ENCODE measurements at regions not wholly inside any gene's neighbourhood (a gene's known extent, or its start where the extent isn't known, plus 50 kb on each side); places are given as distances from the start of the nearest gene placed in this dataset.

DNA sequence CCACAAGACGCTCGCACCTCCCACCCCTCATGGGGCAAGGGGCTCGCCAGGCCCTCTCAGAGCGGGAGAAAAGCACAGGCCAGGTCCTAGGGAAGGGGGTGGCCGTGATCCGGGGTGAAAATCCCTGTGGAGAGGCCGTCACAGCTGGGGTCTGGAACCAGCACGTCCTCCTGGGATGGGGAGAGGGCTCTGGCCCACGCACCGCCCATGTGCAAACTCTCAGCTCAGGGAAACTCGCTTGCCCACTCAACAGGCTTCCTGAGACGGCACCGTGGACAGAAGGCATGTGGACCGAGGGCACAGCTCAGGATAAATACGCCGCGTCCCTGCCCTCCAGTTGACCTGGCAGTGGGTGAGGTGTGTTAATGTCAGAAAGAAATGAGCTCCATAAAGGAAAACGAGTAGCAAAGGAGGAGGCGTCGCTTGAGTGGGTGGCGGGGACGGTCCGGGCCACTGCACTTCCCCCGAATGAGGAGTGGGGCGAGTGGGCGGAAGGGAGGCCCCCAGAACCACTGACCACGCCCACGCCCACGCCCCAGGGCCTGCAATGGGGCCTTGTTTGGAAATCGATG is 57.6 kb upstream of the GALNT9 start:
- TF ChIP-seq, protein P1, sequence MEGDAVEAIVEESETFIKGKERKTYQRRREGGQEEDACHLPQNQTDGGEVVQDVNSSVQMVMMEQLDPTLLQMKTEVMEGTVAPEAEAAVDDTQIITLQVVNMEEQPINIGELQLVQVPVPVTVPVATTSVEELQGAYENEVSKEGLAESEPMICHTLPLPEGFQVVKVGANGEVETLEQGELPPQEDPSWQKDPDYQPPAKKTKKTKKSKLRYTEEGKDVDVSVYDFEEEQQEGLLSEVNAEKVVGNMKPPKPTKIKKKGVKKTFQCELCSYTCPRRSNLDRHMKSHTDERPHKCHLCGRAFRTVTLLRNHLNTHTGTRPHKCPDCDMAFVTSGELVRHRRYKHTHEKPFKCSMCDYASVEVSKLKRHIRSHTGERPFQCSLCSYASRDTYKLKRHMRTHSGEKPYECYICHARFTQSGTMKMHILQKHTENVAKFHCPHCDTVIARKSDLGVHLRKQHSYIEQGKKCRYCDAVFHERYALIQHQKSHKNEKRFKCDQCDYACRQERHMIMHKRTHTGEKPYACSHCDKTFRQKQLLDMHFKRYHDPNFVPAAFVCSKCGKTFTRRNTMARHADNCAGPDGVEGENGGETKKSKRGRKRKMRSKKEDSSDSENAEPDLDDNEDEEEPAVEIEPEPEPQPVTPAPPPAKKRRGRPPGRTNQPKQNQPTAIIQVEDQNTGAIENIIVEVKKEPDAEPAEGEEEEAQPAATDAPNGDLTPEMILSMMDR (IDR thresholded peaks at IDR 0.05; ENCODE audit: low read depth, low read length), result no peak
- TF ChIP-seq EZH2phosphoT487 (IDR thresholded peaks at IDR 0.05; ENCODE audit: low read depth), result no peak
